T-helper 2 cell treated with Interferon-gamma antibody and Interleukin-4, amounts not matched to agents 100 ng/mL and 5 ng/mL, for 36 hours (primary cell): ENCODE measurements at regions not wholly inside any gene's neighbourhood (a gene's known extent, or its start where the extent isn't known, plus 50 kb on each side); places are given as distances from the start of the nearest gene placed in this dataset.
"Not testable (repeated sequence)": the region's sequence is repeated elsewhere in the genome, so short reads cannot be mapped to it uniquely, and the experiment has no call there.

Source experiments
- intact Hi-C: fragments of 100-400 bp; cut with micrococcal nuclease; formaldehyde crosslinking; loops from one replicate; pipeline ENCODE4 v1.15.1; 2023

DNA sequence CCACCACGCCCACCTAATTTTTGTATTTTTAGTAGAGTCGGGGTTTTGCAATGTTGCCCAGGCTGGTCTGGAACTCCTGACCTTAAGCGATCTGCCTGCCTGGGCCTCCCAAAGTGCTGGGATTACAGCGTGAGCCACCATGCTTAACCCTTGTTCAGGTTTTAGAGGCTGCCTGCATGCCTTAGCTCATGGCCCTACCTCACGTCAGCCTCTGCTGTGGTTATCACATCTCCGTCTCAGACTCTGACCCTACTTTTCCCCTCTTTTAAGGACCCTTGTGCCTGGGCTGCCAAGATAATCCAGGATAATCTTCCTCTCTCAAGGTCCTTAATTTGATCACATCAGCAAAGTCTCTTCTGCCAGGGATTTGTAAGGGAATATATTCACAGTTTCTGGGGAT is 98.2 kb upstream of the PMAIP1 start:
- intact Hi-C loops: no loop called here

DNA sequence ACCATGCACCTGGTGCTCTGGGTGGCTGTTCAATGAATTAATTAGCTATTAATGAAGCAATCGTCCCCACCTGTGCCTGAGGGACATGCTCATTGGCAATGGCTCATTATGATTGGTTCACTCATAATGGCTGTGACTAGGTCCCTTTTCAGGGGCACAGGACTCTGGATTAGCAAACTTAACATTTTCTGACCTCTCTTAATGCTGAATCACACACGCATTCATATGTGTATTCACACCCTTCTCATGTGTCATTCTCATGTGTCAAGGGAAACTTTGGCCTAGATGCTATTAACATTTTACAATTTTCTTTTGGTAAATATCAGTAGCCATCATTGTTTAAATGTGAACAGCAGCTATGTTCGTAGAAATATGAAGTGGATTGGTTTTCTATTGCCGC is 98.9 kb upstream of the PMAIP1 start:
- intact Hi-C loops: no loop called here

DNA sequence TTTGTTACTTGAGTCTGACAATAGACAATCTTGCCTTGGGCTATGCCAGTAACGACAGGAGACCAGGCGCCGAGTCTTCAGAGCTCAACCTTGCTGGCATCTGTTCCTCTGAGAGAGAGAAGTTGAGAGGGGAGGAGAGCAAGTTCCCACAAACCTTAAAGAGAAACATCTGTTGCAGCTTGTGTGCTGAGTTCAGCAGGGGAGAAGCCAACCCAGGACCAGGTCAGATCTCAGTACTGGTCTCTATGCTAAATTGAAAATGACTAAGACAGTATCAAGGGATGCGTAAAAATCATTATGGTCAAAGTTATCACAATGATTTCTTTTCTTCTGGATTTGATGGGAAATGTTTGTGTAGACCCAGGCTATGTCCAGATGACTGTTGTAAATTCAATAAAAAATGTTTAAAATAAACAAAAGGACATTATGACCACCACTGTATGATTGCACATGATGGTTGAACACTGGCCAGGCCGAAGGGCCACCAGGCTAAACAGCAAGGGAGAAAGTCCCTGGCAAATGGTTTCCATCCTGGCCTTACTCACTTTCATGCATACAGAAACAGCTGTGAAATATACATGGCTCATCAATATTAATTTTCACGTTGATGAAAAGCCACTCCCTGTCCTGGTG is 100.3 kb upstream of the PMAIP1 start:
- intact Hi-C loops: no loop called here

DNA sequence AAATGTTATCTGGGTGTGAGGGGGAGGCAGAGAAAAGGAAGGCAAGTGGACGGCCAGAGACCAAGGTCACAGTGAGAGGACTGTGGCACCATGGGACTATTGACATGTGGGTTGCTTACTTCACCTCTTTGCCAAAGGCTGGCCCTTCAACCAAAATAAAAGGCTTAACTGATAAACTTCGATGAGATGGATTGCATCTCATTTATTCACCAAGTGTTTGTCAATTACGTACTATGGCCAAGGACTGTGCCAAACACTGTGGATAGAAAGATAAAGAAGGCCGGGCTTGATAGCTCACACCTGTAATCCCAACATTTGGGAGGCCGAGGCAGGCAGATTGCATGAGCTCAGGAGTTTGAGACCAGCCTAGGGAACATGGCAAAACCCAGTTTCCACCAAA is 98.7 kb upstream of the CCBE1 start:
- intact Hi-C loops: no loop called here

DNA sequence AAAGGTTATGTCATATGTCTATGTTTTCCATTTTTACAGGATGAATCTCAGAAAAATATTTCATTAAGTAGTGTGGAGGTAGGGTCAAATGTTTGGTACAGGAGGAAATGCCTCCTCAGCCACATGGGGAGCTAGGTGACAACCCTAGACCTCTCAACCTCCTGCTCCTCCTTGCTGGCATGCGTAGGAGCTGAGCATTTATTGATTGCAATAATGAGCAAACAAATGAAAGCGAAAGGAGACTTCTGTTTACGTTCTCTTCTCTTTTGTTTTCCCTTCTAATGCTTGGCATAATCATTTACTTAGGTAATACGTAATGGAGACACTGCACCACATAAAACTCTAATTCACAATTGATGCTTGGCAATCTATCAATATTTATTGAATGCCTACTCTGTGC is 95.1 kb upstream of the CCBE1 start:
- intact Hi-C loops: no loop called here

DNA sequence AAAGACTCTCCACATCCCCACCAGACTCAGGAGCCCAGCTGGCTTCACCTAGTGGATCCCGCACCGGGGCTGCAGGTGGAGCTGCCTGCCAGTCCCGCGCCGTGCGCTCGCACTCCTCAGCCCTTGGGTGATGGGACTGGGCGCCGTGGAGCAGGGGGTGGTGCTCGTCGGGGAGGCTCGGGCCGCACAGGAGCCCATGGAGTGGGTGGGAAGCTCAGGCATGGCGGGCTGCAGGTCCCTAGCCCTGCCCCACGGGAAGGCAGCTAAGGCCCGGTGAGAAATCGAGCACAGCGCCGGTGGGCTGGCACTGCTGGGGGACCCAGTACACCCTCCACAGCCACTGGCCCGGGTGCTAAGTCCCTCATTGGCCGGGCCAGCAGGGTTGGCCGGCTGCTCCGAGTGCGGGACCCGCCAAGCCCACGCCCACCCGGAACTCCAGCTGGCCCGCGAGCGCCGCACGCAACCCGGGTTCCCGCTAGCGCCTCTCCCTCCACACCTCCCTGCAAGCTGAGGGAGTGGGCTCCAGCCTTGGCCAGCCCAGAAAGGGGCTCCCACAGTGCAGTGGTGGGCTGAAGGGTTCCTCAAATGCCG is 93.2 kb upstream of the CCBE1 start:
- intact Hi-C loops: not testable (repeated sequence)

DNA sequence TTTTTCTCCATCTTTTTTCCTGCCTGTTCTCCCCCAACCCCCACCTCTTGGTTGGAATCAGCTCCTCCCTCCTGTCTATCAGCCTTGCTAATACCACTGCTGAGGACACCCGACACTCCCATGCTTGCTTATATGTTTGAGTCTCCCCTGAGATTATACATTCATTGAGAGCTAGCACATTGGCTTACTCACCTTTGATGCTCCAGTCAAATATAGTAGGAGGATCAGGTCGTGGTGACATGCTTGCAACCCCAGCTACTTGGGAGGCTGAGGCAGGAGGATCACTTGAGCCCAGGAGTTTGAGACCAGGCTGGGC is 91.5 kb upstream of the CCBE1 start:
- intact Hi-C loops: no loop called here

DNA sequence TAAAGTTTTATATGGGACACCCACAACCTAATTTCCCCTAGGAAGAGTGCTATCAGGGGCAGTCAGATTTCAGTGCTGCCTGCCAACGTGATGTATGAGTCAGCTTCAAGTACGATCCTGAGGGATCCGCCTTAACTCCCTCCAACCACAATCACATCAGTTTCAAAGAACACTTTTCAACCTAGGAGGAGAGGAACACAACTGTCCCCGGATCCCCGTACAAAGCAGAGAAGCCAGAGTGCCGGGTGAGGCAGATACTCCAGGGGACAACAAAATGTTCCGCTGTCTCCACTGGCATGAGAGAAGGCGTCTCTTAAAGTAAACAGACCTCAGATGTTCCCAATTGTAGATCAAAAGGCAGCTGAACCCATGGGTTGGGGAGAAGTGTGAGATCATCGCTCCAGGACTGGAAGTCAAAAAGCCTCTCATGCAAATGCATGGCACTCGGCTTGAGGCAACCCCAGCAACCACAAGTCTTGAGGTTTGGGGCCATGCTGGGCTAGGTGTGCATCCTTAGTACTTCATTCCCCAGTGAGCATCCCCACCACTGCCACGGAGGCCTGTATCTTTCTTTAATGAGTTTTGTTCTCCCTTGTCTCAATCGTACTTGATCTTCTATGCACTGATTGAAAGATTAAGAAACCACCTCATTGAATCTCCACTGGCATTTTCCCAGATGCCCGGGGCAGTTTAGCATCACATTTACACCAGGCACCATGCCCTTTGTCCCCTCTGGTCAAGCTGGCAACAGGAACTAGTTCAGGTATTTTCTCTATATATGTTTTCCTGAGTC is 91.0 kb upstream of the CCBE1 start:
- intact Hi-C loops: no loop called here

DNA sequence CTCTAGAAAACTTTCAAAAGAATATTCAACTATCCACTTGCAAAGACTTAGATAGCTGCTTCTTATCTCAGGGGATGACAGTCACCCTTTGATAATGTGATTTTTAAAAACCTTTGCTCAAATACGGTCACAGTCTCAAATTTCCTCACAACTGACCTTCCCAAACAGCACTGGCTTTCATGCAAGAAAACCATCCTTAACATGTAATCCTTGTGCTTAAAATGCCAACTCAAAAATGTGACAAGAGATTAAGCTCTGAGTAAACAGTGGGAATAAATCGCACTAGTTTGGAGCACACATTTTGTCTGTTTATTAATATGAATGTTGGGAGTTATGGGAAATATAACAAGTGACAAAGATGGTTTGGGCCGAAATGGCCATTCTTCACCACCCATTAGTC is 87.5 kb upstream of the CCBE1 start:
- intact Hi-C loops: no loop called here

DNA sequence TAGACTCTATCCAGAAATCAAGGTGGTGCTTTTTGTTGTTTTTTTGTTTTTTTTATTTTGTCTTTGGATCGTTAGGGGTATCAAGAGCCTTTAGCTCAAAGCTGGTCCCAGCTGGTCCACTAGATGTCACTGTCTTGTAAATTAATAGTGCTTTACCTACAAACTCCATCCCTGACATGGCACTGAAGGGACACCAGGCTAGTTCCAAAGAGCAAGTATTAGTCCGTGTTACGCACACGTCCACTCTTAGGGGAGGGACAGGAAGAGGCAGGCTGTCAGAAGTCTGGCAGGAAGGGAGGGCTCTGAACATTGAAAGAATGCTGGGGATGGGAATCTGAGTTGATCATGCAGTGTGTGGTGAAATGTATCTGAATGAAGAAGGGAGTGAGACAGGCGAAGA is 85.9 kb upstream of the CCBE1 start:
- intact Hi-C loops: loop anchor here (1.0 kb wide), 1 partner anchor 40 kb away; no protein-coding TSS in a partner anchor

DNA sequence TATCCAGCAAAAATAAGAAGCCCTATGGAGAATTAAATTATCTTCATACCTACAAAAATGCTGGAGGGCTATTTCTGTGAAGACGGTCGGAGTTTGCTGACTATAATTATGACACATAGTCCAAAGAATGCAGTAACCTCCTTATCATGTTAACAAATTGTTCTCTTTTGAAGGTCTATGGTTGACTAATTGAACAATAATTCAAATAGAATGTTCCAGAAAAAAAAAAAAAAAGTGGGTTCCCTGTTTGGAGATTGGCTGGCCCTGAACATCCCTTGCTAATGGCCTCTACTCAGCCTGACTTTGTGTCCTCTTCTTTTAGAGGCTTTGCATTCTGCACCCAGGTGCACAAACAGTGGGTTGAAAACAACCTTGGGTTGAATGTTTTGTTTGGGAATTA is 82.8 kb upstream of the CCBE1 start:
- intact Hi-C loops: no loop called here

DNA sequence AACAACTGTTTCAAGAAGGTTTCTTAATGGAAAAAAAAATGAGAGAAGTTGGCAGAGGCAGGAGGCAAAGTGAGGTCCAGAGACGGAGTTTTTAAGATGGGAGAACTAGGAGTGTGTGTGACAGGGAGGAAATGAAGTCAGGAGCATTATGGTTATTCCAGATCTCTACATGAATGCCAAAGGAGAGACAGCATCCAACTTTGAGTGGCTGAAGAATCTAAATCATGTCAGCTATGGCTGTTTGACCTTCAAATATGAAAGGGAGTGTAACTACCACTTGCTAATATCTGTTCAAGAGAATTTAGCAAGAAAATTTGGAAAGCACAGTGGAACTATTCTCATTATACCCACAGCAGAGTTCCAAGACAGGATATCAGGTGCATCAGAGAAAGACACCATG is 81.2 kb upstream of the CCBE1 start:
- intact Hi-C loops: no loop called here

DNA sequence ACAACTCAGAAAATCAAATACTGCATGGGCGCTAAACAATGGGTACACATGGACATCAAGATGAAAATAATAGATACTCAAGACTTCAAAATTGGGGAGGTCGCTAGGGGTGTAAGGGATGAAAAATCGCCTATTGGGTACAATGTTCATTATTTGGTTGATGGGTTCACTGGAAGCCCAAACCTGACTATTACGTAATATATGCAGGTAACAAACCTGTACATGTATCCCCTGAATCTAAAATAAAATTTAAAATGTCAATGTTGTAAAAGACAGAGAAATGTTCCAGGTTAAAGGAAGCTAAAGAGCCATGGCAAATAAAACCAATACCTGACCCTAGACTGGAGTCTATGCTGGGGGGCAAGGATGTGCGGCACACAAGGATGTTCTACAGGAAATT is 80.4 kb upstream of the CCBE1 start:
- intact Hi-C loops: no loop called here

DNA sequence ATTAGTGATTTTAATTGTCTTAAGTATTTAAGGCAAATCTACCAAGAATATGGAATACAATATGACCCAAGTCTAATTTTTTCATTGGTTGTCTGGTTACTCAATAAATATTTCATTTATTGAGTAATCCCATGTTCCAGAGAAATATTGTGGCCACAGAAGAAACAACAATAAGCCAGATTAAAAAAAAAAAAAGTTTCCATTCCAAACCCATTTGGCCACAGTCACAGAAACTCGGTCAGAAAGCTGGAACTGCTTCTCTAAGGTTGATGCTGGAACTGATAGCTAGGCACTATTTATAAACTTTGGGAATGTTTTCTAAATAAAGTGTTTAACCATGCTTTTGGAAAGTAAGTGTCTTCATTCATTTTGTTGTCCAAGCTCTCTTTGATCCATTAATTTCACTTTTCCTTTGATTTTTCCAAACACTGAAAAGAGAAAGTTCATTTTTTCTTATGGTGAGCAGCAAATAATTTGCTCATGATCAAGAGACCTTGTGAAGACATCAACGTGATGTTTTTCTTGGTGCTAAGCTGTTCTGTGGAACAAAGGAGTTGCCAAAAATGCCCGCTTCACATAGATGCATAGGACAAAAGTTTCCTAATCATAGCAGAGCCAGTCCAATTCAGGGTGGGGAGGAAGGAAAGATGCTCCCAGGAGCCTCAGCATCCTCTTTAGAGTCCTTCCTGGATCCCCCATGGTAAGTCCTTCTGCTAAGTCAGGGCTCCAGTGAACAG is 72.1 kb upstream of the CCBE1 start:
- intact Hi-C loops: no loop called here

DNA sequence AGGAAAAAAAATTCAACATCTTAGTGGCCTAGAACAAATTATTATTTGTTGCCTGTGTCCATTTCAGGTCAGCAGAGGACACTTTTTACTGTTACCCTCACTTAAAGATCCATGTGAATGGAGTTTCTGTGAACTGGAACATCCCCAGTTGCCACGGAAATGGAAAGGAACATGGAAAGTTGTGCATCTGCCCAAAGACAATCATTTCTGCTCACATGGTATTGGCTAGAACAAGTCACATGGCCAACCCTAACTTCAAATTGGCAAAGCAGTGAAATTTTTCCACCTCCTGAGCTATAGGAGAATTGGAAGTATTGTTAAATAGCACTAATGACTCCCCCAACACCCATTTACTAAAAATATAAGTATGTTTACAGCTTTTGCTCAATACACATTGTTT is 71.2 kb upstream of the CCBE1 start:
- intact Hi-C loops: no loop called here

DNA sequence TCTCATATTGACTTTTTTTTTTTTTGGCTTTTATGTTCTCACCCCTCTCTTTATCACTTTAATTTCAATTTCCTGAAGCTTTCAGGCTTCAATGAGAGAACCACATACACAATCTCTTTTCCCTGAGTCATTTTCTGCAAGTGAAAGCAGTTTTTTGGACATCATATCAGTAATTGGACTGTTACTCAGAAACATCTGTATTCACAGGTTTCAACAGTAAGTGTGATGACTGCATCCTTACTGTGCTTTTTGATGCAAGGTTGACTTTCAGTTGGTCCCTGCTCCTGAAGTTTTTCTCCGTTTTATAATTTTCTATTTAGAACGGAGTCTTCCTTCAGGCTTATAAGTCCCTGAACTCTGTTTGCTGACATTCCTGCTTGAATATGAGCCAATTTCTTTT is 70.5 kb upstream of the CCBE1 start:
- intact Hi-C loops: no loop called here

DNA sequence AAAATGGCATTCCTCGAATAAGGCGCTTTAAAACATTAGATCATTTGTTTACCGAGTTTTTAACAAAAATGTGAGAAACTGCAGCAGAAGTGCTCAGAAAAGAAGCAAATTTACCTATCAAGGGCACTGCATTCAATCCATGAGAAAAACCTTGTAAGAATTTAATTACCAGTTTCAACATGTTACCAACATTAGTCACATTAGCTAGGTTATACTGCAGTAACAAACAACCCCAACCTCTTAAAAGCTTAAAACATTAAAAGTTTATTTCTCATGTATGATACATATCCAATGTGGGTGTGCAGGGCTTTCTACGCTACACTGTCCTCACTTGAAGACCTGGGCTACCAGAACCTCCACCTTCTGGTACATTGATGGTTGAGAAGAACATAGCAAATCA is 68.1 kb upstream of the CCBE1 start:
- intact Hi-C loops: no loop called here

DNA sequence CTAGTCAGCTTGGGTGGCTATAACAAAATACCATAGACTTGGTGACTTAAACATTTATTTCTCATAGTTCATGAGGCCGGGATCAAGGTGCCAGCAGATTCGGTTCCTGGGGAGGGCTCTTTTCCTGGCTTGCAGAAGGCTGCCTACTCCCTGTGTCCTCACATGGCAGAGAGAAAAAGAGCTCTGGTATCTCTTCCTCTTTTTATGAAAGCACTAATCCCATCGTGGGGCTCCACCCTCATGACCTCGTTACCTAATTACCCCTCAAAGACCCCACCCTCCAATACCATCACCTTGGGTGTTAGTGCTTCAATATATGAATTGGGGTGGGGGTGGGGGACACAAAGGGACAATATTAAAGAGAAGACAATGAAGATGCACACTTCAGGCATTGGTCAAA is 67.1 kb upstream of the CCBE1 start:
- intact Hi-C loops: no loop called here

DNA sequence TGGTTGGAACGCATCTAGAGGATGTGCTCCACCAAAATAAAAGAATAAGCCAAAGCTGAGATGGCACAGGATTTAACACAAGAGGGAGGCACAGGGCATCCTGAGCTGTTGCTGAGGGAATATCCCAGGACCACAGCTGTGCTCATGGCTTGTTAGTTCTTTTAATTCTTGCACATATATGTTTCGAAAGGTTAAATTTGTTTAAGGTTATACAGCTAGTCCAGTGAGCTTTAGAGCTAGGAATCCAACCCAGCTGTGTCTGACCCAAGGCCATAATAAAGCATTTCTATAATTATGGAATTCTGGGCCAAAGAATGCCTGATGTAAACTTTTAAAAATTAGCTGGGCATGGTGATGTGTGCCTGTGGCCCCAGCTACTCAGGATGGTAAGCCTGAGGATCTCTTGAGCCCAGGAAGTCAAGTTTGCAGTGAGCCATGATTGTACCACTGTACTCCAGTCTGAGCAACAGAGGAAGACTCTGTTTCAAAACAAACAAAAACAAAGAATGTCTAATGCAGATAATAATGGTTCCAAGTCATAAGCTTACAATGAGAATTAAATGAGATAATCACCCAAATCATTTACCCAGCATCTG is 66.4 kb upstream of the CCBE1 start:
- intact Hi-C loops: no loop called here

DNA sequence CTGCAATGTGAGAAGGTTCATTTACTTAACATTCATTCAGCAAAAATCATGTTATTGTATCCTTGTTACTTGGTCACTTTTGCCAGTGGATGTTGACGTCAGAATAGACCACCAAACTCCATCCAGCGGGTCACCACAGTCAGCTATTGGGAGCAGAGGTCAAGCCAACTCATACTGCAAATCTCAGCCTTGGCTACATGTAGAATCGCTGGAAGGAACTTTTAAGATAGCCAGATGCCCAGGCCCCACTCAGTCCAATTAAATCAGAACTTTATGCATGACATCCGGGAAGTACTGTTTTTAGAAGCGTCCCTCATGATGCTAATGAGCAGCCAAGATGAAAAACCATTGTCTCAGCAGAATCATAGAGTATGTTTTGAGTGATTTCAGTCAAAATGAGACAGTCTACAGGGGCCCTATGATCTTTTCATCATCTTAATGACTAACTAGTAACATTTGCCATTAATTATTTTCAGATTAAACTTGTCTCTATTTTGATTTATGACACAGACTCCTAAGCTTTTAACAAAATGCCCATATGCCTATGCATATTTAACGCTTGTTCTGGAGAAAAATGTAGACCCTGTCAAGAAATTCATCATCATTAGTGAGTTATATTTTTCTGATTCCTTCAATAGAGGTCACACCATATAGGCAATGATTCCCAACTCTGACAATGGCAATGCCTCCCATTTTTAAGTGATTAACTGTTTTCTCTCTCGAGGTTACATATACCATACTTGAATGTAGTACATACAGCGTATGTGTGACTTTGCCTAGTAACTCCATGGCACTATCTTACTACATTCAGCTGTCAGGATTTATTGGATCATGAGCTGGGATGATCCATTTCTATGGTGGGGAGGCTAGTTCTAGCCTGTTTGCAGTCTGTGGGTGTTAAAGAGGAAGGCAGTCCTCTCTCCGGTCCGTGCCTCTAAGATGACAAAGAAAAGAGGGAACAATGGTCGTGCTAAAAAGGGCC is 63.7 kb upstream of the CCBE1 start:
- intact Hi-C loops: no loop called here

DNA sequence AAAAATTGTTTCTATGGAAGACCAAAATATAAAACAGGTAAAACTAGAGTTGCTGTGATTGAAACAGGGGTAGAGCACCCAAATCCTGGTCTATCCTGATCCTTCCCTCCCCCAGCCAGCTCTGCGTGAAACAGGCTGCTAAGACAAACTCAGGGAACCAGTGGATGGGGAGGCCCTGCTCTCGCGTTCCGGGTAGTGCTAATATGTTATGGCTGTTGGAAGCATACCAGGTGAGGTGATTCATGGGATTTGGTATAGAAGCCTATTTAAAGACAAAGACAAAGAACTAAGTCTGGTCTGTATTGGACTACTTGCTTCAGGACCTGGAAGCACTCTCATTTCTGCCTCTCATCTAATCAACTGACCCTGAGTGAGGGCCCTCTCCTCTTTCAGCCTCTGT is 63.0 kb upstream of the CCBE1 start:
- intact Hi-C loops: no loop called here
